Lower leg skin (tissue), 3 donors: ENCODE measurements at regions not wholly inside any gene's neighbourhood (a gene's known extent, or its start where the extent isn't known, plus 50 kb on each side); places are given as distances from the start of the nearest gene placed in this dataset.

Experiments
- CTCF ChIP-seq, 3 donors: fragments of 450-650 bp; IDR thresholded peaks; one replicate each; pipeline ENCODE4 v1.5.1; 2016; ENCODE audit warnings: antibody characterized with exemption in 3 of 3, mild to moderate bottlenecking in 3 of 3, moderate library complexity in 2 of 3
- POLR2A ChIP-seq, 2 donors: fragments of 450-650 bp; IDR thresholded peaks; one replicate each; pipeline ENCODE4 v1.6.1; 2016 to 2017; ENCODE audit warnings: antibody characterized with exemption in 2 of 2, mild to moderate bottlenecking in 1 of 2, moderate library complexity in 1 of 2

- TF ChIP-seq CTCF (IDR thresholded peaks at IDR 0.05): no peak
- no peak for TF ChIP-seq POLR2A (IDR thresholded peaks at IDR 0.05)
Measured at GRCh38 chr16:87180069-87180468, 137.1 kb downstream of the C16orf95 start.
